DND-41 (cell line): ENCODE measurements at regions not wholly inside any gene's neighbourhood (a gene's known extent, or its start where the extent isn't known, plus 50 kb on each side); places are given as distances from the start of the nearest gene placed in this dataset.

Experiments used
- ATAC-seq: fragments of 200-7000 bp; cut with Tn5 transposase; 3 replicates; pipeline ENCODE4 v1.9.1; 2021; ENCODE audit warnings: low read depth; ENCODE audit not compliant: insufficient read depth
- DNase-seq: peaks from one replicate; pipeline ENCODE4 v3.0.0-alpha.2; 2020
- H2AFZ ChIP-seq: 2 replicates; pipeline ENCODE4 v1.6.0; 2012; ENCODE audit warnings: low read depth, low read length
- H3K27ac ChIP-seq: 2 replicates; pipeline ENCODE4 v1.5.1; 2012; ENCODE audit warnings: low read length, inconsistent platforms
- H3K27me3 ChIP-seq: fragments of 200-600 bp; sonication (generic); 2 replicates; pipeline ENCODE4 v1.6.0; 2012; ENCODE audit warnings: low read length, mild to moderate bottlenecking, inconsistent platforms; ENCODE audit not compliant: insufficient read depth, poor library complexity
- H3K36me3 ChIP-seq: 2 replicates; pipeline ENCODE4 v1.5.1; 2012; ENCODE audit warnings: low read length, inconsistent platforms; ENCODE audit not compliant: insufficient read depth
- H3K4me1 ChIP-seq: 2 replicates; pipeline ENCODE4 v1.5.1; 2012; ENCODE audit warnings: mild to moderate bottlenecking, low read length; ENCODE audit not compliant: insufficient read depth
- H3K4me2 ChIP-seq: 2 replicates; pipeline ENCODE4 v1.6.0; 2012; ENCODE audit warnings: mild to moderate bottlenecking, moderate library complexity, low read length, inconsistent platforms; ENCODE audit not compliant: insufficient read depth
- H3K4me3 ChIP-seq, 2 experiments: fragments of 200-600 bp in 1 of 2; shearing (Covaris generic) in 1 of 2; 2 replicates each; pipeline ENCODE4 v1.5.1; 2012 to 2016; ENCODE audit warnings: inconsistent platforms in 2 of 2, low read length in 2 of 2, mild to moderate bottlenecking in 2 of 2, low read depth in 1 of 2, moderate library complexity in 1 of 2
- H3K79me2 ChIP-seq: 2 replicates; pipeline ENCODE4 v1.6.0; 2012; ENCODE audit warnings: low read length, inconsistent platforms; ENCODE audit not compliant: insufficient read depth
- H3K9ac ChIP-seq: 2 replicates; pipeline ENCODE4 v1.6.0; 2012; ENCODE audit warnings: low read depth, mild to moderate bottlenecking, inconsistent platforms, low read length, moderate library complexity
- H3K9me3 ChIP-seq: 2 replicates; pipeline ENCODE4 v1.5.1; 2012; ENCODE audit warnings: low read length, moderate library complexity, mild to moderate bottlenecking, inconsistent platforms; ENCODE audit not compliant: insufficient read depth, severe bottlenecking
- H4K20me1 ChIP-seq: 2 replicates; pipeline ENCODE4 v1.6.0; 2012; ENCODE audit warnings: low read length; ENCODE audit not compliant: insufficient read depth
- CTCF ChIP-seq: IDR thresholded peaks from 2 replicates; pipeline ENCODE4 v1.5.1; 2012; ENCODE audit warnings: borderline replicate concordance, low read length, moderate library complexity, mild to moderate bottlenecking; ENCODE audit not compliant: poor library complexity, severe bottlenecking; ENCODE audit errors: extremely low read depth
- EZH2 ChIP-seq: IDR thresholded peaks from 3 replicates; pipeline ENCODE4 v1.6.1; 2012; ENCODE audit warnings: borderline replicate concordance, low read depth, mild to moderate bottlenecking, moderate library complexity, low read length, inconsistent platforms; ENCODE audit not compliant: severe bottlenecking

- H3K4me3 ChIP-seq = no peak overlapping the region
- no peak for ATAC-seq
- H3K4me2 ChIP-seq = no peak overlapping the region
- H3K9me3 ChIP-seq = no peaks in the 10 kb centered on the region
- no peaks in the 10 kb centered on the region for H3K36me3 ChIP-seq
- H3K27ac ChIP-seq = no peak overlapping the region
- no peaks in the 10 kb centered on the region for H3K4me1 ChIP-seq
- no peaks in the 10 kb centered on the region for H4K20me1 ChIP-seq
- DNase-seq = no peak
- H3K9ac ChIP-seq = no peak overlapping the region
- no peak for TF ChIP-seq EZH2
- no peak for TF ChIP-seq CTCF
- no peak overlapping the region for H2AFZ ChIP-seq
- peaks cover 16% of the 10 kb centered on the region for H3K27me3 ChIP-seq
- no peaks in the 10 kb centered on the region for H3K79me2 ChIP-seq
These were observed 69.4 kb upstream of the ASB18 start for GRCh38 chr2:236333417-236334121.

- no peaks in the 10 kb centered on the region for H3K79me2 ChIP-seq
- DNase-seq (no peak), ATAC-seq (no peak)
- H3K27me3 ChIP-seq = peaks cover 19% of the 10 kb centered on the region
- no peak overlapping the region for H3K9ac ChIP-seq
- H3K27ac ChIP-seq = no peak overlapping the region
- no peak overlapping the region for H2AFZ ChIP-seq
- no peak overlapping the region for H3K4me3 ChIP-seq
- H3K36me3 ChIP-seq = no peaks in the 10 kb centered on the region
- no peaks in the 10 kb centered on the region for H4K20me1 ChIP-seq
- H3K9me3 ChIP-seq = no peaks in the 10 kb centered on the region
- TF ChIP-seq EZH2 (no peak), CTCF (no peak)
- no peaks in the 10 kb centered on the region for H3K4me1 ChIP-seq
- no peak overlapping the region for H3K4me2 ChIP-seq
These were observed 70.1 kb upstream of the ASB18 start for GRCh38 chr2:236334122-236334876.

GRCh38 chr2:236335696-236336574 lies 71.7 kb upstream of the ASB18 start:
- Histone ChIP-seq H3K9me3 (no peaks in the 10 kb centered on the region), H3K4me3 (no peak overlapping the region), H3K9ac (no peak overlapping the region), H3K4me2 (no peak overlapping the region), H2AFZ (no peak overlapping the region), H4K20me1 (no peaks in the 10 kb centered on the region), H3K36me3 (no peaks in the 10 kb centered on the region), H3K4me1 (no peaks in the 10 kb centered on the region), H3K27me3 (peaks cover 19% of the 10 kb centered on the region), H3K27ac (no peak overlapping the region), H3K79me2 (no peaks in the 10 kb centered on the region)
- ATAC-seq = no peak
- no peak for DNase-seq
- TF ChIP-seq EZH2 = no peak
